CD4-positive, CD25-positive, alpha-beta regulatory T cell (primary cell): ENCODE measurements at regions not wholly inside any gene's neighbourhood (a gene's known extent, or its start where the extent isn't known, plus 50 kb on each side); places are given as distances from the start of the nearest gene placed in this dataset.

ENCODE experiments used
- ATAC-seq, 2 donors: fragments of 150-1000 bp; cut with Tn5 transposase; one replicate each; pipeline ENCODE4 v1.10.0; 2021; ENCODE audit warnings: low read depth in 2 of 2, moderate number of reproducible peaks in 2 of 2, moderate library complexity in 1 of 2
- DNase-seq, 3 donors: peaks; one replicate each; pipeline versions ENCODE4 v3.0.0 to v3.0.0-alpha.2; 2012 to 2022; ENCODE audit warnings: mixed read lengths in 1 of 3
- H3K27ac ChIP-seq: one replicate; pipeline ENCODE4 v1.7.0; 2013; ENCODE audit warnings: mild to moderate bottlenecking, low read length; ENCODE audit not compliant: insufficient read depth, poor library complexity, severe bottlenecking
- H3K27me3 ChIP-seq: one replicate; pipeline ENCODE4 v1.7.0; 2013; ENCODE audit warnings: low read length; ENCODE audit not compliant: control insufficient read depth, insufficient read depth
- H3K36me3 ChIP-seq: one replicate; pipeline ENCODE4 v1.7.0; 2013; ENCODE audit warnings: mild to moderate bottlenecking, low read length, moderate library complexity; ENCODE audit not compliant: control insufficient read depth, insufficient read depth
- H3K4me1 ChIP-seq: 2 replicates; pipeline ENCODE4 v1.7.0; 2013; ENCODE audit warnings: mild to moderate bottlenecking, low read length; ENCODE audit not compliant: insufficient read depth, control insufficient read depth, poor library complexity, severe bottlenecking
- H3K4me3 ChIP-seq: one replicate; pipeline ENCODE4 v1.7.0; 2013; ENCODE audit warnings: low read depth, mild to moderate bottlenecking, low read length, moderate library complexity
- H3K9me3 ChIP-seq, 2 experiments: 1 replicate in 1 of 2; 2 replicates in 1 of 2; pipeline ENCODE4 v1.7.0; 2013; ENCODE audit warnings: low read length in 2 of 2, mild to moderate bottlenecking in 1 of 2, moderate library complexity in 1 of 2; ENCODE audit not compliant: control insufficient read depth in 2 of 2
- H3K27ac Mint-ChIP-seq, 3 donors: one replicate each; pipeline ENCODE4 v1.8.0; 2020 to 2022; ENCODE audit warnings: mild to moderate bottlenecking in 3 of 3, mixed read lengths in 3 of 3, moderate library complexity in 2 of 3
- H3K27me3 Mint-ChIP-seq: one replicate; pipeline ENCODE4 v1.8.0; 2022; ENCODE audit warnings: mild to moderate bottlenecking, mixed read lengths
- H3K36me3 Mint-ChIP-seq: one replicate; pipeline ENCODE4 v1.8.0; 2020; ENCODE audit warnings: mixed read lengths
- H3K4me1 Mint-ChIP-seq, 4 donors: one replicate each; pipeline ENCODE4 v1.8.0; 2020 to 2022; ENCODE audit warnings: mixed read lengths in 4 of 4, mild to moderate bottlenecking in 1 of 4
- H3K4me3 Mint-ChIP-seq, 4 donors: one replicate each; pipeline ENCODE4 v1.8.0; 2020 to 2022; ENCODE audit warnings: mild to moderate bottlenecking in 4 of 4, mixed read lengths in 4 of 4, moderate library complexity in 3 of 4
- H3K9me3 Mint-ChIP-seq, 7 donors: one replicate each; pipeline ENCODE4 v1.8.0; 2020 to 2022; ENCODE audit warnings: mixed read lengths in 7 of 7, mild to moderate bottlenecking in 3 of 7, moderate library complexity in 2 of 7

DNA sequence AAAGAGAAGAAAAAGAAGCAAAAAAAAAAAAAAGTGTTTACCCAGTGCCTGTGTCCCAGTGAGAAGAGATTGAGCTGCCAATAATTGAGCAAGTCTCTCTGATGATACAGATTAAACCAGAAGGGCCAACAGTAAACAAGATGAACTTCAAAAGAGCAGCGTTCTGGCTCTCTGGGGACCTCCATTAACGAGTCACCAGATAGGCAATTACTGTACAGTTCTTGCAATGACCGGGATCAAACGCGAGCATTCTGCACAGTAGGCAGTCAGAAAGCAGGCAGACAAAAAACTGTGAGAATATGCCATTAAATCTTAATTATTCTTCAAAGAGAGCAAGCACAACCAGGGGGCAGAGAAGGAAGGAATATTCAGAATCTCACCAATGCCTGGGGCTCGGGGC, 626.1 kb downstream of the TMEM114 start:
- no peak overlapping the region for H3K27ac Mint-ChIP-seq
- no peak for ATAC-seq
- H3K27me3 Mint-ChIP-seq = no peaks in the 10 kb centered on the region
- peaks cover 0 to 20% (median 7%) of the 10 kb centered on the region in 7 donors for H3K9me3 Mint-ChIP-seq
- H3K36me3 Mint-ChIP-seq = no peaks in the 10 kb centered on the region
- no peaks in the 10 kb centered on the region for H3K4me1 Mint-ChIP-seq
- Histone ChIP-seq H3K27me3 (no peaks in the 10 kb centered on the region), H3K4me3 (no peak overlapping the region), H3K36me3 (no peaks in the 10 kb centered on the region), H3K9me3 (no peaks in the 10 kb centered on the region), H3K27ac (no peak overlapping the region), H3K4me1 (no peaks in the 10 kb centered on the region)
- H3K4me3 Mint-ChIP-seq = no peak overlapping the region
- DNase-seq = no peak

DNA sequence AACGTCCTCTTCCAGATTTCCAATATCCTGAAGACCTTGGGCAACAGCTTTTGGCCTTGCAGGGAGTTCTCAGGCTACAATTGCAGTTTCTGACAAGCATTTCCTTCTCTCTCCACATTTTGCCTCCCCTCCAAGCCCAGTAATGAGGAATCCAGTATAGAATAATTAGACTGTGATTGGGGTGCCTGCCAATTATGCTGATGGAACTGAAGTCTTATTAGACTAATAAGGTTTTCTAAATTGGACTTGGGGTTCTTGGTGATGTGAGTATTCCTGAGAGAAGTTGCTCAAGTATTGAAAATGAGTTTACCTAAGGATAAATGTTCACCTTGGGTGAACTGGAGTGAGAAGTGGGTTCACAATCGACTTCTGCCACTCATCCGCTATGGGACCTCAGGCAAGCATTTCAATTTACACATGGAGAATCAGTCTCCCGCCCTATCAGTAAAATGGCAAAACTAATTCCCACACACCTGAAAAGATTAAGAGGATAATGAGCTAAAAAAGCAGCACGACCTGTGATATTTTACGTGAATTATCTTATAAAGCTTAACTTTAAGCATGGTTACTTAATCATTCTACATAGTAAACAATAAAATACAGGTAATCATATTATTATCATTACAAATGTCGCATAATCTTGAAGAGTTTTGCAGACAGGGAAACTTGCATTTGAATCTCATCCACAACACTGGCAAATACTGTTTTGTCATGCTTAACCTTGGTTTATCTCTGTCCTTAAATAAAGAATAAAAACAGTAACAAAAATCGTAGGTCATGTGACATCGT, 628.0 kb downstream of the TMEM114 start:
- Mint-ChIP-seq H3K9me3 (peaks cover 0 to 22% (median 7%) of the 10 kb centered on the region in 7 donors), H3K36me3 (no peaks in the 10 kb centered on the region), H3K27me3 (no peaks in the 10 kb centered on the region), H3K4me3 (no peak overlapping the region), H3K27ac (no peak overlapping the region), H3K4me1 (no peaks in the 10 kb centered on the region)
- no peak overlapping the region for H3K4me3 ChIP-seq
- no peak overlapping the region for H3K27ac ChIP-seq
- no peaks in the 10 kb centered on the region for H3K9me3 ChIP-seq
- DNase-seq = no peak
- no peak for ATAC-seq
- H3K4me1 ChIP-seq = no peaks in the 10 kb centered on the region
- no peaks in the 10 kb centered on the region for H3K36me3 ChIP-seq
- H3K27me3 ChIP-seq = no peaks in the 10 kb centered on the region

DNA sequence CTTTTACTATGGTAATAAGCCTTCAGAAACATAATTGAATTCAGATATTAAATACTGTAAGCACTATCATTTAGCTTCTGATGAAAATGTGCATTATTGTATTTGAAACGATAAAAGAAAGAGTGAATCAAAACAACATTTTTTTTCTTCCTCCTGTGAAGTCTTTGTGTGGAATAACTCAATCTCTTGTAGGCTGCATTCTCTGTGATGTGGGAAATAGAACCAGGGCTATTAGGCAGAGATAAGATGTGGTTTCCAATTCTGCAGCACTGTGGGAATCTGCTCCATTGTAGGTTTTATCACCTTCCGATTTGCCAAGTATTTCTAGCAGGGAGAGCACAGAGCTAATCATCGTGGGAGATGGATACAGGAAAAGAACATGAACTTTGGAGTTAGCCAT, 624.5 kb downstream of the RBFOX1 start:
- H3K27me3 Mint-ChIP-seq = no peaks in the 10 kb centered on the region
- no peaks in the 10 kb centered on the region for H3K36me3 ChIP-seq
- no peaks in the 10 kb centered on the region for H3K4me1 Mint-ChIP-seq
- no peaks in the 10 kb centered on the region for H3K36me3 Mint-ChIP-seq
- ATAC-seq = no peak
- no peak overlapping the region for H3K4me3 ChIP-seq
- no peak overlapping the region for H3K27ac ChIP-seq
- H3K4me1 ChIP-seq = no peaks in the 10 kb centered on the region
- H3K27ac Mint-ChIP-seq = no peak overlapping the region
- H3K4me3 Mint-ChIP-seq = no peak overlapping the region
- no peaks in the 10 kb centered on the region for H3K27me3 ChIP-seq
- no peak for DNase-seq
- H3K9me3 Mint-ChIP-seq = peaks cover 2 to 26% (median 15%) of the 10 kb centered on the region in 7 donors
- no peaks in the 10 kb centered on the region for H3K9me3 ChIP-seq

DNA sequence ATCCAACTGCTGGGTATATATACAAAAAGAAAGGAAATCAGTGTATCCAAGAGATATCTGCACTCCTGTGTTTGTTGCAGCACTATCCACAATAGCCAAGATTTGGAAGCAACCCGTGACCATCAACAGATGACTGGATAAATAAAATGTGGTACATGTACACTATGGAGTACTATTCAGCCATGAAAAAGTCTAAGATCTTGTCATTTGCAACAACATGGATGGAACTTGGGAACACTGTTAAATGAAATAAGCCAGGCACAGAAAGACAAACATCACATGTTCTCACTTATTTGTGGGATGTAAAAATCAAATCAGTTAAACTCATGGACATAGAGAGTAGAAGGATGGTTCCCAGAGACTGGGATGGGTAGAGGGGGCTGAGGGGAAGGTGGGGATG, 620.7 kb downstream of the RBFOX1 start:
- ATAC-seq (no peak), DNase-seq (no peak)
- Histone ChIP-seq H3K27ac (no peak overlapping the region), H3K9me3 (no peaks in the 10 kb centered on the region), H3K27me3 (no peaks in the 10 kb centered on the region), H3K4me3 (no peak overlapping the region), H3K4me1 (no peaks in the 10 kb centered on the region), H3K36me3 (no peaks in the 10 kb centered on the region)
- Mint-ChIP-seq H3K4me3 (no peak overlapping the region), H3K4me1 (no peaks in the 10 kb centered on the region), H3K36me3 (no peaks in the 10 kb centered on the region), H3K9me3 (peaks cover 2 to 17% (median 8%) of the 10 kb centered on the region in 7 donors), H3K27ac (no peak overlapping the region), H3K27me3 (no peaks in the 10 kb centered on the region)

DNA sequence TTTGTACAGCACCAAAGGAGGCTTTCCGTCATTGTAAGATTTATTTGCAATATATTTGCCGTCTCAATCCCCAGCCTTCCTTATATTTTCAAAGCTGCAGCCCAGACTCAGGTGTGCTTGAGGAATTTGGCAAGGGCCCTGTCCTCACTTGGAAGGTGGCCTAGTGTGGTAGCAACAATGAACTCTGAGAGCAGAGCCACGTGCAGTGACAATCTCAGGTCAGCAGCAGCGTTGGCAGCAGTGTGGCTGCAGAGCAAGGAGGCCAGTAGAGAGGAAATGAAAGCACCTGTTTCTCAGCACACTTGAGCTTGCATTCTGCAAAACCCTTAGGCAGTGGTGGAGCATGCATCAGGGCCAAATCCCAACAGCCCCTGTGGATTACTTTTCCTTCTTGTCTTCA, 613.5 kb downstream of the RBFOX1 start:
- no peaks in the 10 kb centered on the region for H3K27me3 Mint-ChIP-seq
- no peak for ATAC-seq

DNA sequence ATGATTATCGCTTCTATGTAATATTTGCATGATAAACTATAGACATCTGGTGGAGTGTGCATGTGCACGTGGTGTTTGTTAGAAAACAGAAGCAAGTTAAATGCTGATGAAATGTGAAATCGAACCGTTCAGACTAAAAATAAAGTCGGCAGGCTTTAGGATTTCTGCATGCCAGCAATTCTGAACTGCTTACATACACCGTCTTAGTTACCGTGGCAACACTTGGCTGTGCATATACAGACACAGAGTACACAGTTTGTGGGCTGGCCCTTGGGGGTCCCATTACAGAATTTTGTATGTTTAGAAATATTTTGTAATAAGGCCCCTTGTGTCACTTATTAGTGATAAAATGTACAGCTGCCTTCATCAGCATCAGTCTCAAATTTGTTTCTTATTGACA, 605.5 kb downstream of the RBFOX1 start:
- no peak for DNase-seq
- H3K36me3 Mint-ChIP-seq = no peaks in the 10 kb centered on the region
- no peaks in the 10 kb centered on the region for H3K27me3 Mint-ChIP-seq
- H3K4me1 Mint-ChIP-seq = no peaks in the 10 kb centered on the region
- peaks cover 0 to 3% of the 10 kb centered on the region in 2 experiments for H3K9me3 ChIP-seq
- ATAC-seq = no peak
- H3K4me3 Mint-ChIP-seq = no peak overlapping the region
- no peak overlapping the region for H3K27ac Mint-ChIP-seq
- no peak overlapping the region for H3K4me3 ChIP-seq
- H3K4me1 ChIP-seq = no peaks in the 10 kb centered on the region
- peaks cover 0 to 27% (median 5%) of the 10 kb centered on the region in 7 donors for H3K9me3 Mint-ChIP-seq
- no peaks in the 10 kb centered on the region for H3K27me3 ChIP-seq
- H3K36me3 ChIP-seq = no peaks in the 10 kb centered on the region
- H3K27ac ChIP-seq = no peak overlapping the region

More for the DNA sequence above, 613.5 kb downstream of the RBFOX1 start:
- Histone ChIP-seq H3K27ac (no peak overlapping the region), H3K9me3 (no peaks in the 10 kb centered on the region), H3K4me3 (no peak overlapping the region), H3K36me3 (no peaks in the 10 kb centered on the region), H3K4me1 (no peaks in the 10 kb centered on the region), H3K27me3 (no peaks in the 10 kb centered on the region)
- no peak for DNase-seq
- Mint-ChIP-seq H3K4me3 (no peak overlapping the region), H3K4me1 (no peaks in the 10 kb centered on the region), H3K9me3 (peaks cover 4 to 43% (median 7%) of the 10 kb centered on the region in 7 donors), H3K27ac (no peak overlapping the region), H3K36me3 (no peaks in the 10 kb centered on the region)

DNA sequence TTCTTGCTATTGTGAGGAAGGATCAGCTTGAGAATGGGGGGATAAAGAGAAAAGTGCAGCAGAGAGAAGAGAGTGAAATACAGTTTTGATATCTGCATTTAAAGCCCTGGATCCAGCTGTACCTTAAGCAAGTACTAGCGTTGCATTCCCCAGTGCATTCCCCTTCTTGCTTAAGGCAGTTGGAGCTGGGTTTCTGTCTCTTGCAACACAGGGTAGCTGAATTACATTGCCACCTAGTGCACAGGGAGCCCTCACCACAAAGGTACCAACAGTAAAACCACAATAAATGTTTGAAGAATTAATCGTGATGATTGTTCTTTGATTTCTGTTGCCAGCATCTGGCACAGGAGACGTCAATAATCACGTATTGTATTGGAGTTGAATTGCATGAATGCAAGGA, 588.7 kb downstream of the RBFOX1 start:
- Mint-ChIP-seq H3K36me3 (no peaks in the 10 kb centered on the region), H3K27ac (no peak overlapping the region), H3K4me1 (no peaks in the 10 kb centered on the region), H3K4me3 (no peak overlapping the region), H3K9me3 (peaks cover 0 to 34% (median 3%) of the 10 kb centered on the region in 7 donors), H3K27me3 (no peaks in the 10 kb centered on the region)
- Histone ChIP-seq H3K9me3 (peaks cover 3 to 8% of the 10 kb centered on the region in 2 experiments), H3K4me3 (no peak overlapping the region), H3K36me3 (no peaks in the 10 kb centered on the region), H3K4me1 (no peaks in the 10 kb centered on the region), H3K27ac (no peak overlapping the region), H3K27me3 (no peaks in the 10 kb centered on the region)
- no peak for ATAC-seq
- no peak for DNase-seq

DNA sequence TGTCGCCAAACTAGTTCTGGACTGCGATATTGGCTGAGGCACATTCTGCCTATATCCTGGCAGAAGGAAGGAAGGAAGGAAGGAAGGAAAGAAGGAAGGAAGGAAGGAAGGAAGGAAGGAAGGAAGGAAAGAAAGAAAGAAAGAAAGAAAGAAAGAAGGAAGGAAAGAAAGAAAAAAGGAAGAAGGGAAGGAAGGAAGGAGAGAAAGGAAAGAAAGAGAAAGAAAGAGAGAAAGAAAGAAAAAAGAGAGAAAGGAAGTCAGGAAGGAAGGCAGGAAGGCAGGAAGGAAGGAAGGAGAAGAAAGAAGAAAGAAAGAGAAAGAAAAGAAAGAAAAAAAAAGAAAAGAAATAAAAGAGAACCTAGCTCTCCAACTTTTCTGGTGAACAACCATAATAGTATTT, 587.1 kb downstream of the RBFOX1 start:
- H3K27me3 Mint-ChIP-seq = no peaks in the 10 kb centered on the region
- H3K27ac Mint-ChIP-seq = no peak overlapping the region
- no peak for DNase-seq
- H3K4me1 Mint-ChIP-seq = no peaks in the 10 kb centered on the region
- H3K36me3 Mint-ChIP-seq = no peaks in the 10 kb centered on the region
- Histone ChIP-seq H3K27me3 (no peaks in the 10 kb centered on the region), H3K36me3 (no peaks in the 10 kb centered on the region), H3K9me3 (peaks cover 2 to 8% of the 10 kb centered on the region in 2 experiments), H3K4me3 (no peak overlapping the region), H3K4me1 (no peaks in the 10 kb centered on the region), H3K27ac (no peak overlapping the region)
- peaks cover 0 to 34% (median 5%) of the 10 kb centered on the region in 7 donors for H3K9me3 Mint-ChIP-seq
- no peak for ATAC-seq
- H3K4me3 Mint-ChIP-seq = no peak overlapping the region
